ENCODE measurements at regions not wholly inside any gene's neighbourhood (a gene's known extent, or its start where the extent isn't known, plus 50 kb on each side); places are given as distances from the start of the nearest gene placed in this dataset.
"Not testable (repeated sequence)": the region's sequence is repeated elsewhere in the genome, so short reads cannot be mapped to it uniquely, and the experiment has no call there.

- not testable (repeated sequence) for DNase-seq
These were observed 298.5 kb downstream of the DUSP6 start for GRCh38 chr12:89053817-89054216.

- peak in 1 of 2 donors; percentile 24 for DNase-seq
These were observed 301.1 kb downstream of the DUSP6 start for GRCh38 chr12:89051065-89051677.

GRCh38 chr12:89047856-89048418 lies 304.4 kb downstream of the DUSP6 start:
- no peak for DNase-seq

GRCh38 chr12:89041078-89041477 lies 311.2 kb downstream of the DUSP6 start:
- no peak for DNase-seq

- peak; percentile 74 to 83 for DNase-seq
These were observed 311.9 kb downstream of the DUSP6 start for GRCh38 chr12:89040146-89040964.

GRCh38 chr12:89038831-89039512 lies 313.3 kb downstream of the DUSP6 start:
- DNase-seq, result peak in 1 of 2 donors; percentile 30

- DNase-seq, result no peak
These were observed 319.2 kb downstream of the DUSP6 start for GRCh38 chr12:89033062-89033461.

- DNase-seq, result no peak
These were observed 322.3 kb downstream of the DUSP6 start for GRCh38 chr12:89029961-89030360.

GRCh38 chr12:89024580-89024979 lies 327.7 kb downstream of the DUSP6 start:
- no peak for DNase-seq

- DNase-seq, result no peak
These were observed 328.4 kb downstream of the DUSP6 start for GRCh38 chr12:89023936-89024335.

- DNase-seq, result no peak
These were observed 331.6 kb downstream of the DUSP6 start for GRCh38 chr12:89020689-89021088.

GRCh38 chr12:89020121-89020480 lies 332.2 kb downstream of the DUSP6 start:
- no peak for DNase-seq

- DNase-seq, result peak; percentile 68 to 70
These were observed 332.7 kb downstream of the DUSP6 start for GRCh38 chr12:89019439-89020120.

GRCh38 chr12:89016970-89017778 lies 335.1 kb downstream of the DUSP6 start:
- DNase-seq, result peak in 1 of 2 donors; percentile 32

GRCh38 chr12:89015419-89015818 lies 336.9 kb downstream of the DUSP6 start:
- no peak for DNase-seq

- DNase-seq, result no peak
These were observed 353.9 kb downstream of the DUSP6 start for GRCh38 chr12:88998421-88998820.

- no peak for DNase-seq
These were observed 356.0 kb downstream of the DUSP6 start for GRCh38 chr12:88996200-88996788.

GRCh38 chr12:88994971-88995370 lies 357.3 kb downstream of the DUSP6 start:
- DNase-seq, result no peak

- no peak for DNase-seq
These were observed 357.8 kb downstream of the DUSP6 start for GRCh38 chr12:88994537-88994936.

GRCh38 chr12:88993651-88994050 lies 358.6 kb downstream of the DUSP6 start:
- DNase-seq, result no peak

- DNase-seq, result no peak
These were observed 366.2 kb downstream of the DUSP6 start for GRCh38 chr12:88986056-88986455.

- DNase-seq, result no peak
These were observed 366.7 kb downstream of the DUSP6 start for GRCh38 chr12:88985631-88986030.

All from stimulated activated CD4-positive, alpha-beta T cell treated with anti-CD3 and anti-CD28 coated beads, Interleukin-2, amount 100 ng/mL, for 24 hours (primary cell).